ENCODE measurements at regions not wholly inside any gene's neighbourhood (a gene's known extent, or its start where the extent isn't known, plus 50 kb on each side); places are given as distances from the start of the nearest gene placed in this dataset.

DNA sequence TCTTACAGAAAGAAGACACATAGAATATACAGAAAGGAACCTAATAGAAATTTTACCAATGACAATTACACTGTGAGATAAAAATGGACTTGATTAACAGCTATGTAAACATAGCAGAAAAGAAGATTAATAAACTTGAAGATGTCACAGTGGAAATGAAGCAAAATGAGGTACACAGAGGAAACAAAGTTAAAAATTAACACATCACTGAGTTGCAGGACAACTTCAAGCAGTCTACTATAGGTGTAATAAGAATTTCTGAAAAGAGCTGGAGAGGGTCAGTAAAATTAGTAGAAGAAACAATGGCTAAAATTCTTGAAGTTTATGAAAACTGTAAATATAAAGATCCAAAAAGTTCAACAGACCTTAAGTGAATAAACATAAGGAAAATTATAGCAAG, 738.7 kb downstream of the C12orf50 start:
- TF ChIP-seq, protein P1, sequence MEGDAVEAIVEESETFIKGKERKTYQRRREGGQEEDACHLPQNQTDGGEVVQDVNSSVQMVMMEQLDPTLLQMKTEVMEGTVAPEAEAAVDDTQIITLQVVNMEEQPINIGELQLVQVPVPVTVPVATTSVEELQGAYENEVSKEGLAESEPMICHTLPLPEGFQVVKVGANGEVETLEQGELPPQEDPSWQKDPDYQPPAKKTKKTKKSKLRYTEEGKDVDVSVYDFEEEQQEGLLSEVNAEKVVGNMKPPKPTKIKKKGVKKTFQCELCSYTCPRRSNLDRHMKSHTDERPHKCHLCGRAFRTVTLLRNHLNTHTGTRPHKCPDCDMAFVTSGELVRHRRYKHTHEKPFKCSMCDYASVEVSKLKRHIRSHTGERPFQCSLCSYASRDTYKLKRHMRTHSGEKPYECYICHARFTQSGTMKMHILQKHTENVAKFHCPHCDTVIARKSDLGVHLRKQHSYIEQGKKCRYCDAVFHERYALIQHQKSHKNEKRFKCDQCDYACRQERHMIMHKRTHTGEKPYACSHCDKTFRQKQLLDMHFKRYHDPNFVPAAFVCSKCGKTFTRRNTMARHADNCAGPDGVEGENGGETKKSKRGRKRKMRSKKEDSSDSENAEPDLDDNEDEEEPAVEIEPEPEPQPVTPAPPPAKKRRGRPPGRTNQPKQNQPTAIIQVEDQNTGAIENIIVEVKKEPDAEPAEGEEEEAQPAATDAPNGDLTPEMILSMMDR (IDR thresholded peaks at IDR 0.05), result no peak
- TF ChIP-seq POLR2A (IDR thresholded peaks at IDR 0.05), result no peak
